ENCODE measurements at regions not wholly inside any gene's neighbourhood (a gene's known extent, or its start where the extent isn't known, plus 50 kb on each side); places are given as distances from the start of the nearest gene placed in this dataset.

DNA sequence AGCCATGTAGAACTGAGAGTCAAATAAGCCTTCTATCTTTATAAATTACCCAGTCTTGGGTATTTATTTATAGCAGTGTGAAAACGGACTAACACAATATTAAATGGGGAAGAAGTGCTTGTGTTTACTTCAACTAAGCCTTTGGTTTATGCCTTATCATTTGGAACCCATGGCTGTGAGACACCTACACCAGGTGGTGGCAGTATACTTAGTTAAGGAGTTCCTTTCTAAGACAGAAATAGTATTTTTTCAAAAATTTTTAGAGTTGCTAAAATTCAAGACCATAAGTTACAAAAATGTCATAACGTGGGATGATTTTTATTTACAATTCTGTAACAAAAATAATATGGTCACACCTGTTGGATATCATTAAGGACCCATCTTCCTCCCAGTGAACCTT lies 354.5 kb upstream of the SOX14 start:
- no peak for DNase-seq (ENCODE audit: low read depth)
- no peak for TF ChIP-seq CTCF (IDR thresholded peaks at IDR 0.05; ENCODE audit: low read depth, low read length)
- TF ChIP-seq, protein P1, sequence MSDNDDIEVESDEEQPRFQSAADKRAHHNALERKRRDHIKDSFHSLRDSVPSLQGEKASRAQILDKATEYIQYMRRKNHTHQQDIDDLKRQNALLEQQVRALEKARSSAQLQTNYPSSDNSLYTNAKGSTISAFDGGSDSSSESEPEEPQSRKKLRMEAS (IDR thresholded peaks at IDR 0.05; ENCODE audit: low read depth, low read length) = no peak
- no peak for TF ChIP-seq MYC (IDR thresholded peaks at IDR 0.05; ENCODE audit: low read depth, low read length)
- no peak overlapping the region for H3K4me3 ChIP-seq (ENCODE audit: low read depth, low read length)

DNA sequence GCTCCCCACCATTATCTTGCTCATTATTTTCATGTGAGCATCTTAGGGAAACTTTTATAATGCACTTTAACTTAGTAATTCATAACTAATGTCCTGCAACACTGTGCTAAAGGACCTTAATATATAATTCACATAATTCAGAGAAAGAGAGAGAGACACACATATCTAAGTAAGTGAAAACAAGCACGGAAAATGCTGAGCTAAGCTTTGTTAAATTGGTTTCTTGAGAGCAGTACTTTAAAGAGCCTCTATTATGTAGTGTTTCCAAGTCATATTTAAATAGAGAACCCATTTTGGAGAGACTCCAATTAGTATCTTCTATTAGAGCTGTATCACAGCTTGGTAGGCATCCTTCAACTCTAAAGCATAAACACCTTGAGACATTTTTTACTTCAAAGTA lies 354.1 kb upstream of the SOX14 start:
- TF ChIP-seq, protein P1 (IDR thresholded peaks at IDR 0.05; ENCODE audit: low read depth, low read length) = no peak
- TF ChIP-seq MYC (IDR thresholded peaks at IDR 0.05; ENCODE audit: low read depth, low read length) = no peak
- no peak for TF ChIP-seq POLR2A (IDR thresholded peaks at IDR 0.05; ENCODE audit: extremely low read depth, insufficient read length)
- no peak for TF ChIP-seq CTCF (IDR thresholded peaks at IDR 0.05; ENCODE audit: low read depth, low read length)
- DNase-seq (ENCODE audit: low read depth) = no peak
- H3K4me3 ChIP-seq (ENCODE audit: low read depth, low read length) = no peak overlapping the region

DNA sequence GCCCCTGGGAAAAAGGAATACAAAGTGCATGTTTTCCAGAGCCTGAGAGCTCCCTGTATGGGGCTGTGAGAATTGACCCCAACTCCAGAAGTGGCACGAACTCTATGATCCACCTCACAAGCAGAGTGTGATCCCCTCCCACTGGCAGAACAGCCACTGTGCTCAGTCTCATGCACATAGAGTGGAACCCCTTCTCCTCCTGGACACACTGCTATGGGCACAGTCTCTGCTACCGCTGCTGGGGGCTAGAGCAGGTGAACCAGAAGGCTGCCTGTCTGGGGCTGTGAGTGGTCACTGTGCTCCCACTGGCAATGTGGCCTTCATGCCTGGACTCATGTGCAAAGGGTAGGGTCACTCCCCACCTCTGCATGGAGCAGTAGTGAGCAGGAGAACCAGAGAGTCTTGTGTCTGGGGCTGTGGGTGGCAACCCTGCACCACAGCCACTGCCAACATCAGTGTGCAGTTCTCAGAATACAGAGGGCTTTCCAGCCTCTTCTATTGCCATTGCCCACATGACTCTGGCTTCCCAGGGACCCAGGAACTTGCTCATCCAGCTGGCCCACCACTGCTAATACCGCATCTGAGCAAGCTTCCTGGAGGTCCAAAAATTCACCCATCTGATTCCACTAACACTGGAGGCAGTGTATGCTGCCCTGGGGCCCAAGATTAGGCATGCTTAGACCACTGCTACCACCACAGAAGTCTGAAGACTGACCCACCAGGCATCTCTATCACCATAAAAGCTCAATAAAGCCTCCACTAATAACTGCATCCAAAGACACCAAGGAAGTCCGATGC lies 343.7 kb upstream of the SOX14 start:
- no peak for TF ChIP-seq MYC (IDR thresholded peaks at IDR 0.05; ENCODE audit: low read depth, low read length)
- H3K4me3 ChIP-seq (ENCODE audit: low read depth, low read length) = no peak overlapping the region
- DNase-seq (ENCODE audit: low read depth) = no peak

DNA sequence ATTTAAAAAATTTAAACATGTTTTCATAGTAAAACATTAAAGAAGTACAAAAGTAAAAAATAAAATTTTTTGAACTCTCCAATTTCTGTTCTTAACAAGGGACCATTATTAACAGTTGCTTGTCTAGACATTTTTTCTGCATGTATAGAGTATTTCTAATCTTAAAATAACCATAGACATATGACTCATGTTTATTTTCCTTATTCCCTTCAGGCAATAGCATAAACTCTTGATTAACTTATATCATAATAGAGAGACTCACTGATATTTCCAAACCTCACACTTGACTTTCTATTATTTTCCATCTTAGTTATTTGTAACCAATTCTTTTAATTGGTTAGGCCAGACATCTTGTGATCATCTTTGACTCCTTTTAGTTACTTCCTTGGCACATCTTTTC lies 325.6 kb upstream of the SOX14 start:
- no peak overlapping the region for H3K4me3 ChIP-seq (ENCODE audit: low read depth, low read length)
- DNase-seq (ENCODE audit: low read depth) = no peak
- TF ChIP-seq, protein P1 (IDR thresholded peaks at IDR 0.05; ENCODE audit: low read depth, low read length) = no peak
- no peak for TF ChIP-seq MYC (IDR thresholded peaks at IDR 0.05; ENCODE audit: low read depth, low read length)
- TF ChIP-seq CTCF (IDR thresholded peaks at IDR 0.05; ENCODE audit: low read depth, low read length) = no peak
- no peak for TF ChIP-seq POLR2A (IDR thresholded peaks at IDR 0.05; ENCODE audit: extremely low read depth, insufficient read length)

DNA sequence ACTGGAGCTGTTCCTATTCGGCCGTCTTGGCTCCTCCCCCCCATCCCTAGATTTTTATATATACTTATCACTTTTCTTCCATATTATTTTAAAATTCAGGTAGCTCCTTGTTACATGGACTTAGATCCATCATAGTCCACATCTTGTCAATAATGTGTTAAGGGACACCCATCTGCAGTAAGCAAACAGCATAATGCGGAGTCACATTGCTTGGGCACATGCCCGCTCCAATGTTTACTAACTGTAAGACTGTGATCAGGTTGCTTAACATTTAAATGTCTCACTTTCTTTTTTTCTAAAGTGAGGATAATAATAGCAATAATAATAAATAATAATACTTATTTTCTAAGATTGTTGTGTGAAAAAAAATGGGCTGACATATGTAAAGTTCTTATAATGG lies 303.2 kb upstream of the SOX14 start:
- no peak overlapping the region for H3K4me3 ChIP-seq (ENCODE audit: low read depth, low read length)
- no peak for DNase-seq (ENCODE audit: low read depth)
- TF ChIP-seq CTCF (IDR thresholded peaks at IDR 0.05; ENCODE audit: low read depth, low read length) (no peak), POLR2A (IDR thresholded peaks at IDR 0.05; ENCODE audit: extremely low read depth, insufficient read length) (no peak), MYC (IDR thresholded peaks at IDR 0.05; ENCODE audit: low read depth, low read length) (no peak)
- TF ChIP-seq, protein P1 (IDR thresholded peaks at IDR 0.05; ENCODE audit: low read depth, low read length) = no peak

GRCh38 chr3:137463131-137463530 lies 301.0 kb upstream of the SOX14 start:
- DNase-seq (ENCODE audit: low read depth) = no peak
- TF ChIP-seq, protein P1 (IDR thresholded peaks at IDR 0.05; ENCODE audit: low read depth, low read length) = no peak
- TF ChIP-seq MYC (IDR thresholded peaks at IDR 0.05; ENCODE audit: low read depth, low read length) (no peak), POLR2A (IDR thresholded peaks at IDR 0.05; ENCODE audit: extremely low read depth, insufficient read length) (no peak), CTCF (IDR thresholded peaks at IDR 0.05; ENCODE audit: low read depth, low read length) (no peak)

More at GRCh38 chr3:137463131-137463530, 301.0 kb upstream of the SOX14 start:
- no peak overlapping the region for H3K4me3 ChIP-seq (ENCODE audit: low read depth, low read length)
